Mesenchymal stem cell (in vitro differentiated cells and primary cell): ENCODE measurements at regions not wholly inside any gene's neighbourhood (a gene's known extent, or its start where the extent isn't known, plus 50 kb on each side); places are given as distances from the start of the nearest gene placed in this dataset.
A peak's percentile ranks its signal among the peaks of the same experiment; 100 is the strongest.

Experiments
- DNase-seq: peaks from one replicate; pipeline ENCODE4 v3.0.0-alpha.2; 2013
- H2AFZ ChIP-seq: one replicate; pipeline ENCODE4 v1.6.1; 2013; ENCODE audit warnings: low read depth, mild to moderate bottlenecking, control low read depth, inconsistent platforms, low read length, moderate library complexity
- H2AK5ac ChIP-seq: 2 replicates; pipeline ENCODE4 v1.6.1; 2013; ENCODE audit warnings: low read length, moderate library complexity, mild to moderate bottlenecking, inconsistent platforms; ENCODE audit not compliant: severe bottlenecking
- H2BK120ac ChIP-seq: one replicate; pipeline ENCODE4 v1.6.1; 2013; ENCODE audit warnings: low read depth, mild to moderate bottlenecking, inconsistent platforms, low read length, moderate library complexity
- H2BK12ac ChIP-seq, 2 experiments: one replicate each; pipeline ENCODE4 v1.6.1; 2013; ENCODE audit warnings: inconsistent platforms in 2 of 2, low read length in 2 of 2, mild to moderate bottlenecking in 2 of 2, moderate library complexity in 2 of 2, control low read depth in 1 of 2
- H2BK15ac ChIP-seq: one replicate; pipeline ENCODE4 v1.6.1; 2013; ENCODE audit warnings: mild to moderate bottlenecking, low read depth, inconsistent platforms; ENCODE audit not compliant: poor library complexity, severe bottlenecking
- H2BK5ac ChIP-seq: 2 replicates; pipeline ENCODE4 v1.6.1; 2013; ENCODE audit warnings: low read depth, mild to moderate bottlenecking, low read length, control low read depth, inconsistent platforms; ENCODE audit not compliant: poor library complexity, severe bottlenecking
- H3K14ac ChIP-seq, 2 experiments: one replicate each; pipeline ENCODE4 v1.6.1; 2013; ENCODE audit warnings: inconsistent platforms in 2 of 2, low read length in 2 of 2, control low read depth in 1 of 2, mild to moderate bottlenecking in 1 of 2, moderate library complexity in 1 of 2
- H3K18ac ChIP-seq, 2 experiments: one replicate each; pipeline ENCODE4 v1.6.1; 2013; ENCODE audit warnings: inconsistent platforms in 2 of 2, low read length in 2 of 2, control low read depth in 1 of 2, low read depth in 1 of 2, mild to moderate bottlenecking in 1 of 2
- H3K23ac ChIP-seq, 2 experiments: one replicate each; pipeline ENCODE4 v1.6.1; 2013; ENCODE audit warnings: inconsistent platforms in 2 of 2, low read length in 2 of 2, mild to moderate bottlenecking in 2 of 2, moderate library complexity in 2 of 2, control low read depth in 1 of 2
- H3K27ac ChIP-seq: 2 replicates; pipeline ENCODE4 v1.5.1; 2013; ENCODE audit warnings: mild to moderate bottlenecking, moderate library complexity, low read length, control low read depth, inconsistent platforms; ENCODE audit not compliant: poor library complexity, severe bottlenecking
- H3K27me3 ChIP-seq, 2 experiments: 2 replicates each; pipeline versions ENCODE4 v1.6.1 to v1.7.0; 2013; ENCODE audit warnings: low read length in 2 of 2, mild to moderate bottlenecking in 2 of 2, moderate library complexity in 2 of 2, control low read depth in 1 of 2, inconsistent platforms in 1 of 2; ENCODE audit not compliant: control insufficient read depth in 1 of 2, insufficient read depth in 1 of 2
- H3K36me3 ChIP-seq, 2 experiments: 2 replicates each; pipeline versions ENCODE4 v1.6.1 to v1.7.0; 2013; ENCODE audit warnings: low read length in 2 of 2, control low read depth in 1 of 2, inconsistent platforms in 1 of 2, low read depth in 1 of 2, mild to moderate bottlenecking in 1 of 2; ENCODE audit not compliant: insufficient read depth in 2 of 2, control insufficient read depth in 1 of 2
- H3K4ac ChIP-seq, 2 experiments: one replicate each; pipeline ENCODE4 v1.6.1; 2013; ENCODE audit warnings: inconsistent platforms in 2 of 2, low read length in 2 of 2, mild to moderate bottlenecking in 2 of 2, moderate library complexity in 2 of 2, control low read depth in 1 of 2, low read depth in 1 of 2
- H3K4me1 ChIP-seq: 2 replicates; pipeline ENCODE4 v1.6.1; 2013; ENCODE audit warnings: low read depth, low read length, control low read depth; ENCODE audit not compliant: control insufficient read depth, insufficient read depth
- H3K4me2 ChIP-seq: 2 replicates; pipeline ENCODE4 v1.6.1; 2013; ENCODE audit warnings: low read length, mild to moderate bottlenecking, inconsistent platforms; ENCODE audit not compliant: poor library complexity, severe bottlenecking
- H3K4me3 ChIP-seq, 2 experiments: 2 replicates each; pipeline versions ENCODE4 v1.5.1 to v1.7.0; 2013; ENCODE audit warnings: low read length in 2 of 2, mild to moderate bottlenecking in 2 of 2, control low read depth in 1 of 2, low read depth in 1 of 2; ENCODE audit not compliant: insufficient read depth in 1 of 2
- H3K79me1 ChIP-seq: replicated peaks from 2 replicates; pipeline ENCODE4 v1.6.1; 2013; ENCODE audit warnings: mild to moderate bottlenecking, control low read depth, low read length, inconsistent platforms; ENCODE audit not compliant: poor library complexity, severe bottlenecking
- H3K9ac ChIP-seq: 2 replicates; pipeline ENCODE4 v1.7.0; 2013; ENCODE audit warnings: mild to moderate bottlenecking, low read length, moderate library complexity
- H3K9me3 ChIP-seq: 2 replicates; pipeline ENCODE4 v1.7.0; 2013; ENCODE audit warnings: mild to moderate bottlenecking, low read length; ENCODE audit not compliant: control insufficient read depth
- H4K8ac ChIP-seq: one replicate; pipeline ENCODE4 v1.6.1; 2013; ENCODE audit warnings: inconsistent platforms, mild to moderate bottlenecking, low read length, moderate library complexity
- H4K91ac ChIP-seq: one replicate; pipeline ENCODE4 v1.6.1; 2013; ENCODE audit warnings: mild to moderate bottlenecking, low read length, inconsistent platforms
- WGBS: methylation state at CpG from one replicate; pipeline ENCODE4 v1.1.7; 2013; ENCODE audit warnings: mixed read lengths; 5-methylcytosine and 5-hydroxymethylcytosine counted together

- Histone ChIP-seq H3K14ac (no peak overlapping the region), H4K91ac (no peak overlapping the region), H3K79me1 (no peaks in the 10 kb centered on the region), H3K18ac (no peak overlapping the region), H2AK5ac (no peak overlapping the region), H3K27me3 (no peaks in the 10 kb centered on the region), H2BK12ac (no peak overlapping the region), H3K27ac (no peak overlapping the region), H4K8ac (no peak overlapping the region), H2BK15ac (no peak overlapping the region), H3K4me1 (no peaks in the 10 kb centered on the region), H2AFZ (no peak overlapping the region), H2BK5ac (no peak overlapping the region), H3K4me3 (no peak overlapping the region), H3K36me3 (no peaks in the 10 kb centered on the region), H2BK120ac (no peak overlapping the region), H3K9me3 (no peaks in the 10 kb centered on the region), H3K4me2 (no peak overlapping the region), H3K9ac (no peak overlapping the region), H3K23ac (no peak overlapping the region), H3K4ac (no peak overlapping the region)
- WGBS: 94% methylated on average over 1 of the region's 1 CpG
- no peak for DNase-seq
Measured at GRCh38 chr12:28949184-28949583, 199.9 kb upstream of the FAR2 start.

- H2AFZ ChIP-seq: no peak overlapping the region
- H3K9ac ChIP-seq: no peak overlapping the region
- no peak overlapping the region for H4K8ac ChIP-seq
- H3K79me1 ChIP-seq: no peaks in the 10 kb centered on the region
- H4K91ac ChIP-seq: no peak overlapping the region
- no peak overlapping the region for H2BK15ac ChIP-seq
- no peak overlapping the region for H2BK5ac ChIP-seq
- DNase-seq: no peak
- H2BK12ac ChIP-seq: no peak overlapping the region
- no peaks in the 10 kb centered on the region for H3K4me1 ChIP-seq
- H3K14ac ChIP-seq: no peak overlapping the region
- H2AK5ac ChIP-seq: no peak overlapping the region
- H2BK120ac ChIP-seq: no peak overlapping the region
- no peak overlapping the region for H3K4ac ChIP-seq
- H3K9me3 ChIP-seq: no peaks in the 10 kb centered on the region
- H3K4me2 ChIP-seq: no peak overlapping the region
- no peak overlapping the region for H3K27ac ChIP-seq
- H3K36me3 ChIP-seq: no peaks in the 10 kb centered on the region
- no peak overlapping the region for H3K4me3 ChIP-seq
- H3K27me3 ChIP-seq: no peaks in the 10 kb centered on the region
- H3K18ac ChIP-seq: no peak overlapping the region
- H3K23ac ChIP-seq: no peak overlapping the region
Measured at GRCh38 chr12:28950049-28950448, 199.0 kb upstream of the FAR2 start.

GRCh38 chr12:28951935-28952334 is 197.1 kb upstream of the FAR2 start:
- 91% methylated on average over 1 of the region's 1 CpG for WGBS

GRCh38 chr12:28954333-28954732 is 194.7 kb upstream of the FAR2 start:
- no peaks in the 10 kb centered on the region for H3K9me3 ChIP-seq
- H3K4ac ChIP-seq: no peak overlapping the region
- no peak overlapping the region for H3K27ac ChIP-seq
- H4K8ac ChIP-seq: no peak overlapping the region
- H4K91ac ChIP-seq: no peak overlapping the region
- H2BK120ac ChIP-seq: no peak overlapping the region
- H3K23ac ChIP-seq: no peak overlapping the region
- H3K18ac ChIP-seq: no peak overlapping the region
- H3K4me3 ChIP-seq: peak overlapping the region in 1 of 2 experiments; percentile 32
- peak overlapping the region; percentile 49 for H3K9ac ChIP-seq
- H3K79me1 ChIP-seq: no peaks in the 10 kb centered on the region
- no peak overlapping the region for H2AK5ac ChIP-seq
- no peak for DNase-seq
- no peak overlapping the region for H2BK15ac ChIP-seq
- no peak overlapping the region for H3K14ac ChIP-seq
- H3K27me3 ChIP-seq: no peaks in the 10 kb centered on the region
- H3K36me3 ChIP-seq: no peaks in the 10 kb centered on the region
- no peak overlapping the region for H2BK12ac ChIP-seq
- no peaks in the 10 kb centered on the region for H3K4me1 ChIP-seq
- H2AFZ ChIP-seq: no peak overlapping the region
- H2BK5ac ChIP-seq: no peak overlapping the region
- no peak overlapping the region for H3K4me2 ChIP-seq

More at GRCh38 chr12:28951935-28952334, 197.1 kb upstream of the FAR2 start:
- H2BK15ac ChIP-seq: no peak overlapping the region
- no peak overlapping the region for H2BK5ac ChIP-seq
- H3K36me3 ChIP-seq: no peaks in the 10 kb centered on the region
- no peak overlapping the region for H4K91ac ChIP-seq
- H3K14ac ChIP-seq: no peak overlapping the region
- no peak overlapping the region for H3K27ac ChIP-seq
- H3K23ac ChIP-seq: no peak overlapping the region
- no peaks in the 10 kb centered on the region for H3K79me1 ChIP-seq
- no peak overlapping the region for H3K18ac ChIP-seq
- no peak overlapping the region for H2BK12ac ChIP-seq
- no peaks in the 10 kb centered on the region for H3K4me1 ChIP-seq
- no peak overlapping the region for H3K4me3 ChIP-seq
- H2AFZ ChIP-seq: no peak overlapping the region
- H4K8ac ChIP-seq: no peak overlapping the region
- no peak for DNase-seq
- no peak overlapping the region for H2AK5ac ChIP-seq
- no peaks in the 10 kb centered on the region for H3K27me3 ChIP-seq
- no peaks in the 10 kb centered on the region for H3K9me3 ChIP-seq
- H3K4me2 ChIP-seq: no peak overlapping the region
- H3K9ac ChIP-seq: no peak overlapping the region
- H2BK120ac ChIP-seq: no peak overlapping the region
- no peak overlapping the region for H3K4ac ChIP-seq
